Activated CD4-positive, alpha-beta T cell treated with anti-CD3 and anti-CD28 coated beads, Interleukin-2, amount 50 U/mL, for 48 hours (primary cell): ENCODE measurements at regions not wholly inside any gene's neighbourhood (a gene's known extent, or its start where the extent isn't known, plus 50 kb on each side); places are given as distances from the start of the nearest gene placed in this dataset.

Experiments used
- DNase-seq, 2 experiments: peaks; one replicate each; pipeline ENCODE4 v3.0.0-alpha.2; 2020

GRCh38 chr10:35705671-35706070 is 63.6 kb upstream of the FZD8 start:
- no peak for DNase-seq

- DNase-seq = no peak
These were observed 63.0 kb upstream of the FZD8 start for GRCh38 chr10:35705051-35705450.

GRCh38 chr10:35704401-35704800 is 62.3 kb upstream of the FZD8 start:
- DNase-seq = no peak

- DNase-seq = no peak
These were observed 58.4 kb upstream of the FZD8 start for GRCh38 chr10:35700487-35700882.

GRCh38 chr10:35699848-35700486 is 57.9 kb upstream of the FZD8 start:
- DNase-seq = no peak

GRCh38 chr10:35696392-35697287 is 54.5 kb upstream of the FZD8 start:
- DNase-seq = no peak

- DNase-seq = no peak
These were observed 51.7 kb upstream of the FZD8 start for GRCh38 chr10:35693800-35694199.
